Right atrium auricular region (tissue), 2 donors: ENCODE measurements at regions not wholly inside any gene's neighbourhood (a gene's known extent, or its start where the extent isn't known, plus 50 kb on each side); places are given as distances from the start of the nearest gene placed in this dataset.

Source experiments
- DNase-seq: peaks from one replicate; pipeline ENCODE4 v3.0.0-alpha.2; 2019; ENCODE audit warnings: low spot score
- H3K27ac ChIP-seq, 2 donors: fragments of 200-600 bp; sonication (generic); 1 replicate in 1 of 2; 2 replicates in 1 of 2; pipeline ENCODE4 v1.5.1; 2016 to 2019
- H3K27me3 ChIP-seq, 2 donors: fragments of 200-600 bp; sonication (generic); one replicate each; pipeline versions ENCODE4 v1.5.1 to v1.6.0; 2017 to 2019
- H3K36me3 ChIP-seq: fragments of 200-600 bp; sonication (generic); one replicate; pipeline ENCODE4 v1.5.1; 2016
- H3K4me1 ChIP-seq, 2 donors: fragments of 200-600 bp; sonication (generic); one replicate each; pipeline versions ENCODE4 v1.5.1 to v1.6.0; 2017 to 2019
- H3K4me3 ChIP-seq, 2 donors: fragments of 200-600 bp; sonication (generic); 1 replicate in 1 of 2; 2 replicates in 1 of 2; pipeline ENCODE4 v1.5.1; 2017 to 2019; ENCODE audit warnings: mild to moderate bottlenecking in 1 of 2, moderate library complexity in 1 of 2
- H3K9me3 ChIP-seq, 2 donors: fragments of 200-600 bp; sonication (generic); one replicate each; pipeline ENCODE4 v1.5.1; 2019
- TF ChIP-seq, protein P1 (sequence below), 2 donors: fragments of 200-600 bp; sonication (generic); IDR thresholded peaks; one replicate each; pipeline ENCODE4 v1.5.1; 2019; ENCODE audit warnings: antibody characterized with exemption in 2 of 2

- Histone ChIP-seq H3K27ac (no peak overlapping the region), H3K4me3 (no peak overlapping the region), H3K4me1 (no peaks in the 10 kb centered on the region), H3K9me3 (no peaks in the 10 kb centered on the region), H3K27me3 (no peaks in the 10 kb centered on the region), H3K36me3 (no peaks in the 10 kb centered on the region)
- TF ChIP-seq, protein P1, sequence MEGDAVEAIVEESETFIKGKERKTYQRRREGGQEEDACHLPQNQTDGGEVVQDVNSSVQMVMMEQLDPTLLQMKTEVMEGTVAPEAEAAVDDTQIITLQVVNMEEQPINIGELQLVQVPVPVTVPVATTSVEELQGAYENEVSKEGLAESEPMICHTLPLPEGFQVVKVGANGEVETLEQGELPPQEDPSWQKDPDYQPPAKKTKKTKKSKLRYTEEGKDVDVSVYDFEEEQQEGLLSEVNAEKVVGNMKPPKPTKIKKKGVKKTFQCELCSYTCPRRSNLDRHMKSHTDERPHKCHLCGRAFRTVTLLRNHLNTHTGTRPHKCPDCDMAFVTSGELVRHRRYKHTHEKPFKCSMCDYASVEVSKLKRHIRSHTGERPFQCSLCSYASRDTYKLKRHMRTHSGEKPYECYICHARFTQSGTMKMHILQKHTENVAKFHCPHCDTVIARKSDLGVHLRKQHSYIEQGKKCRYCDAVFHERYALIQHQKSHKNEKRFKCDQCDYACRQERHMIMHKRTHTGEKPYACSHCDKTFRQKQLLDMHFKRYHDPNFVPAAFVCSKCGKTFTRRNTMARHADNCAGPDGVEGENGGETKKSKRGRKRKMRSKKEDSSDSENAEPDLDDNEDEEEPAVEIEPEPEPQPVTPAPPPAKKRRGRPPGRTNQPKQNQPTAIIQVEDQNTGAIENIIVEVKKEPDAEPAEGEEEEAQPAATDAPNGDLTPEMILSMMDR (IDR thresholded peaks at IDR 0.05) = no peak
- DNase-seq = no peak
Observed at GRCh38 chr1:189033169-189033568, 1444.5 kb downstream of the BRINP3 start.

DNA sequence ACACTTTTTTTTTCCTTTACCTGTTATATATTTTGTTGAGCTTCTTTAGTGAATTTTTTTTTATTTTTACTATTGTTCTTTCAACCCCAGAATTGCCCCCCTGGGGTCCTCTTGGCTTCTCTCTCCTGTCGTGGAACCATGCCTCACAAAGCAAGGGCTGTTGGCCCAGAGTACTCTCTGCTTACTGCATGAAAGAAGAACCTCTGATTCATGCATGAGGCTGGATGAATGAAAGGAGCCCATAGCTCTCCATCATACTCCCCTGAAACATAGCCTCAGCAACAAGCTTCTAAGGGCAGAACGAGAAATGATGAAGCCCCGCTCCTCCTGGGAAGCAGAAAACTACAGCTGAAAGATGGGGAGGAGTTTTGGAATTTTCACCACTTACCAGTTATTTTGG, 1441.0 kb downstream of the BRINP3 start:
- Histone ChIP-seq H3K27me3 (no peaks in the 10 kb centered on the region), H3K4me3 (no peak overlapping the region), H3K9me3 (no peaks in the 10 kb centered on the region), H3K27ac (no peak overlapping the region), H3K36me3 (no peaks in the 10 kb centered on the region), H3K4me1 (no peaks in the 10 kb centered on the region)
- DNase-seq = no peak
- TF ChIP-seq, protein P1 (IDR thresholded peaks at IDR 0.05) = no peak

- Histone ChIP-seq H3K36me3 (no peaks in the 10 kb centered on the region), H3K27ac (no peak overlapping the region), H3K27me3 (no peaks in the 10 kb centered on the region), H3K9me3 (no peaks in the 10 kb centered on the region), H3K4me1 (no peaks in the 10 kb centered on the region), H3K4me3 (no peak overlapping the region)
- TF ChIP-seq, protein P1 (IDR thresholded peaks at IDR 0.05) = no peak
- no peak for DNase-seq
Observed at GRCh38 chr1:189046127-189046526, 1431.5 kb downstream of the BRINP3 start.

- Histone ChIP-seq H3K9me3 (no peaks in the 10 kb centered on the region), H3K36me3 (no peaks in the 10 kb centered on the region), H3K4me1 (no peaks in the 10 kb centered on the region), H3K27me3 (no peaks in the 10 kb centered on the region), H3K27ac (no peak overlapping the region), H3K4me3 (no peak overlapping the region)
- TF ChIP-seq, protein P1 (IDR thresholded peaks at IDR 0.05) = no peak
- no peak for DNase-seq
Observed at GRCh38 chr1:189084811-189085210, 1392.9 kb downstream of the BRINP3 start.

GRCh38 chr1:189103956-189104355, 1373.7 kb downstream of the BRINP3 start:
- no peak for DNase-seq
- Histone ChIP-seq H3K27ac (no peak overlapping the region), H3K4me3 (no peak overlapping the region), H3K9me3 (peaks cover 0 to 8% of the 10 kb centered on the region in 2 donors), H3K27me3 (no peaks in the 10 kb centered on the region), H3K36me3 (no peaks in the 10 kb centered on the region), H3K4me1 (no peaks in the 10 kb centered on the region)
- TF ChIP-seq, protein P1 (IDR thresholded peaks at IDR 0.05) = no peak

GRCh38 chr1:189117072-189117770, 1360.4 kb downstream of the BRINP3 start:
- no peaks in the 10 kb centered on the region for H3K36me3 ChIP-seq
- H3K4me3 ChIP-seq = no peak overlapping the region
- H3K27me3 ChIP-seq = no peaks in the 10 kb centered on the region
- no peaks in the 10 kb centered on the region for H3K4me1 ChIP-seq
- DNase-seq = no peak
- no peak overlapping the region for H3K27ac ChIP-seq
- TF ChIP-seq, protein P1 (IDR thresholded peaks at IDR 0.05) = no peak
- H3K9me3 ChIP-seq = no peaks in the 10 kb centered on the region
